ENCODE measurements at regions not wholly inside any gene's neighbourhood (a gene's known extent, or its start where the extent isn't known, plus 50 kb on each side); places are given as distances from the start of the nearest gene placed in this dataset.

DNA sequence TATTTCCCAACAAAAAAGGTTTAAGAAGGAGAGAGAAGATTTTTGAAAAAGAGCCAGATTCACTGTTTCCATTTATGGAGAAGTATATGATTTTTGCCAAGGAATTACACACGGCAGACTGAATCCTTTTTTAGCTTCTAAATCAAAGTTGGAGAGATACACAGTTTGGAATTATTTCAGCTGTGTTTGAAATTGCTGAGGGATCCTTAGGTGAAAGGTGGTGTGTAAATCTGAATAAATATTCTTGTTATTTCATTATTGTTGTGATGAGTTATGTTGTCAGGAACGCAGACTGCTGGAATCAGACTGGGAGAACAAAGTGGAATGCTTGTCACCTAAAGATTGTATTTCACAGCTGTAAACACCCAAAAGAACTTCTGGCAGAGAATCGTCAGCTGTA, 168.5 kb upstream of the AKIRIN2 start:
- TF ChIP-seq, protein P1, sequence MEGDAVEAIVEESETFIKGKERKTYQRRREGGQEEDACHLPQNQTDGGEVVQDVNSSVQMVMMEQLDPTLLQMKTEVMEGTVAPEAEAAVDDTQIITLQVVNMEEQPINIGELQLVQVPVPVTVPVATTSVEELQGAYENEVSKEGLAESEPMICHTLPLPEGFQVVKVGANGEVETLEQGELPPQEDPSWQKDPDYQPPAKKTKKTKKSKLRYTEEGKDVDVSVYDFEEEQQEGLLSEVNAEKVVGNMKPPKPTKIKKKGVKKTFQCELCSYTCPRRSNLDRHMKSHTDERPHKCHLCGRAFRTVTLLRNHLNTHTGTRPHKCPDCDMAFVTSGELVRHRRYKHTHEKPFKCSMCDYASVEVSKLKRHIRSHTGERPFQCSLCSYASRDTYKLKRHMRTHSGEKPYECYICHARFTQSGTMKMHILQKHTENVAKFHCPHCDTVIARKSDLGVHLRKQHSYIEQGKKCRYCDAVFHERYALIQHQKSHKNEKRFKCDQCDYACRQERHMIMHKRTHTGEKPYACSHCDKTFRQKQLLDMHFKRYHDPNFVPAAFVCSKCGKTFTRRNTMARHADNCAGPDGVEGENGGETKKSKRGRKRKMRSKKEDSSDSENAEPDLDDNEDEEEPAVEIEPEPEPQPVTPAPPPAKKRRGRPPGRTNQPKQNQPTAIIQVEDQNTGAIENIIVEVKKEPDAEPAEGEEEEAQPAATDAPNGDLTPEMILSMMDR (IDR thresholded peaks at IDR 0.05; ENCODE audit: control extremely low read depth, extremely low read depth, low read depth, missing control alignments): no peak
- CTCF ChIA-PET: interaction anchor here (0.8 to 3.2 kb wide), 6 partner anchors 20 to 39 kb away, joined by 3 to 12 read pairs (median 3); no protein-coding TSS in a partner anchor
- POLR2A ChIA-PET: no interaction called here
- DNase-seq (ENCODE audit: extremely low spot score): no peak

DNA sequence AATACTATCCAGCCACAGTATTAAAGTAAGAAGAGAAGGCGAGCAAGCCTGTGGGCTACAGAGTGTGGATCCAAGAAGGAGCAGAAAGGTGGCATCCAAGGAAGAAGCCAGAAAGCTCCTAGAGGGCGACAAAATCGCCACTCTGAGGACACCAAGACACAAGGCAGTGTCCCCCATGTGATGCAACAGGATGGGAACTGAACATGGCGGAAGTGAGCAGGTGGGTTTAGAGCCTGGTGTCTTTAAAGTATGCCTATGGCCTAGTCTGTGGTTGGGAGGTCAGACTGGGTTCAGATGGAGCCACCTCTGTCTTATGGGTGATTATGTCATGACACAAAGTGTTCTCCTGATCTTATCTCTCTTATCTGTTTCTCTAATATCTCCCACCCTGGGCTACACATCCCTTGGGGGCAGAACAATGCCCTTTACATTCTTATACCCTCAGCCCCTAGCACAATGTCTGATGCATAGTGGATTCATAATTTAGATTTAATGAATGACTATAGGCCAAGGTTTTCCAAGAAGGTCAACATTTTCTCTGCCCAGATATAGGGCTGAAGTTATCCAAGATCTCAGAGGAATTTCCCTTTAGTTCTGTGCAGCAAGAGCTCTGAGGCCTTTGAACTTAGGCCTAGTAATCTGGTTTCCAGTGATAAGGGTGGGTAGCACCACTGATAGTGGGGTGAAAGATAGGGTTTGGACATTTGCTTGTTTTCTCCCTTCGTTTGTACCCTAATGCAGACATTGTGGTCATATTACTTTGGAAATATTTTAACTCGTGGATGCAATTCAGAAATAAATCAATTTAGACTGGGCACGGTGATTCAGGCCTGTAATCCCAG, 167.3 kb upstream of the AKIRIN2 start:
- ChIA-PET CTCF (no interaction called here), POLR2A (no interaction called here)
- no peak for DNase-seq (ENCODE audit: extremely low spot score)
- TF ChIP-seq, protein P1 (IDR thresholded peaks at IDR 0.05; ENCODE audit: control extremely low read depth, extremely low read depth, low read depth, missing control alignments): no peak

DNA sequence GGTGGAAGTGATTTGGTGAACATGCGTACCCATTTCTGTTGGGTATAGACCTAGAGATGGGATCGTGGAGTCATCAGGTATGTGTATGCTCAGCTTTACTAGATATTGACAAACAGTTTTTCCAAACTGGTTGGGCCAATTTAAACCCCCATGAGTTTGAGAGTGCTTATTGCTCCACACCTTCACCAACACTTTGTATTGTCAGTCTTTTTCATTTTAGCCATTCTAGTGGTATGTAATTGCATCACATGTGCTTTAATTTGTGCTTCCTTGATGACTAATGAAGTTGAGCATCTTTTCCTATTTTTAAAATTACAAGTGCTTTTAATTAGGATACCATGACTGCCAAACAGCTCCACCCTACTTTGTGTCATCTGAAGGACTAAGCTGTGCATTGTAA, 158.9 kb upstream of the AKIRIN2 start:
- CTCF ChIA-PET: interaction anchor here (0.9 to 1.4 kb wide), 3 partner anchors 18 to 1010 kb away, joined by 3 read pairs; no protein-coding TSS in a partner anchor
- POLR2A ChIA-PET: no interaction called here
- no peak for DNase-seq (ENCODE audit: extremely low spot score)
- TF ChIP-seq, protein P1 (IDR thresholded peaks at IDR 0.05; ENCODE audit: control extremely low read depth, extremely low read depth, low read depth, missing control alignments): no peak

DNA sequence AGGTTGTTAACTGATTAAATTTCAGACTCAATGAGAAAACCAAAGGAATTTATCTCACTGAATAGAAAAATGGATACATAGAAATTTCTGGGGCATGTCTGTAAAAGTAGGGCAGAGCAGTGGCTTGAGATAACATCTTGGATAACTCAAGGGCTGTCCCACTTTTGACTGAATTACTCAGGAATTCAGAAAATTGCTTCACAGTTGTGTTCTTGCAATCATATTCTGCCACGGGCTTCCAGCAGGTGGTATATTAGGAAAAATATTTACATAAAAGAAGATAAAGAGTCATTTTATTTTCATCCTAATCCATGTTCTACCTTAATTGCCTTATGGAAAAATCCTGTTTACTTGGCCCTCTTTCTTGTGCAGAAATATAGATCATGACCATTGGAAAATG, 156.4 kb upstream of the AKIRIN2 start:
- POLR2A ChIA-PET: no interaction called here
- CTCF ChIA-PET: no interaction called here
- TF ChIP-seq, protein P1 (IDR thresholded peaks at IDR 0.05; ENCODE audit: control extremely low read depth, extremely low read depth, low read depth, missing control alignments): no peak
- no peak for DNase-seq (ENCODE audit: extremely low spot score)

DNA sequence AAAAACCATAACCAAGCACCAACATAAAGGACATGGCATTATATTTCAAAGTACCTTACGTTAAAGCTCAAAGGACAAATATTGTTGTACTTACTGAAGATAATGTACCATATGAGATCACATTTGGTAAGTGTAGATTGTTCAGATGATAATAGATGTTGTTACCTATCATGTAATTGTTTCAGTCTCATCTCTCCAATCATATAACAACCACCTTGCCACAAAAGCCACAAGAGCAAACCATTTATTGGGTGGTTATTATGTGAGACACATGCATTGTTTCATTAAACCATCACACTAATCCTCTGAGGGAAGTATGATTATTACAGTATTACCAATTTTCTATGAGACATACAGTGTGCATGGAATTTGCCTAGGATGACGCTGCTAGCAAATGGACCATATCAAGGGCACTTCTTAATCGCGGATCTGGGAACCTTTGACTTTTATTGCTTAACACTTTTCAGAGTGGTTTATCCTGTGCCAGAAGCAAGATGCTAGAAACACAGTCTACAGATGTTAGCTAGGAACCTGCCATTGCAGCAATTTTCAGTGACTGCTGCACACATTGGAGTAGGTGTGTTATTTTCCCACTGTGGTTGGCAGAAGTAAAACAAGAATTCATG, 149.8 kb upstream of the AKIRIN2 start:
- no peak for DNase-seq (ENCODE audit: extremely low spot score)
- POLR2A ChIA-PET: no interaction called here
- TF ChIP-seq, protein P1 (IDR thresholded peaks at IDR 0.05; ENCODE audit: control extremely low read depth, extremely low read depth, low read depth, missing control alignments): no peak

DNA sequence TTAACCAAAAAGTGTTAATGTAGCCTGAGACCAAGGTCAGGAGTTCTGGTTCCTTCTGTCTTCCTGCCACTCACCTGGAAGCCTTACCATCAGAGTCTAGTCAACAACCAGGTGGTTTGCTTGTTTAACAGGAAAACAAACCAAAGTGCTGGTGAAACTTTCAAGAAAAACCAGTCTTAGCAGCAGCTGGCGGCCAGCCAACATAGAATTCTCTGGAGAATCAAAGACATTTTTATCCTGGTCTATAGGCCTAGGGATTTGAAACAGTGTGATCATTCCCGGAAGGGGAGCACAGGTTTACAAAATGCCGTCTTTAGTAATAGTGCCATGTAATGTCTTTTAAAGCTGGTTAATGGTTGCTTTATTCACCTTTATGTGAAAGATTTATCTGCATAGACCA, 146.6 kb upstream of the AKIRIN2 start:
- DNase-seq (ENCODE audit: extremely low spot score): no peak
- TF ChIP-seq, protein P1 (IDR thresholded peaks at IDR 0.05; ENCODE audit: control extremely low read depth, extremely low read depth, low read depth, missing control alignments): no peak
- ChIA-PET POLR2A (no interaction called here), CTCF (interaction anchor here (1.0 to 2.5 kb wide), 4 partner anchors 8 to 166 kb away, joined by 3 to 11 read pairs (median 3); no protein-coding TSS in a partner anchor)

More for the DNA sequence above, 149.8 kb upstream of the AKIRIN2 start:
- CTCF ChIA-PET: interaction anchor here (0.7 to 1.7 kb wide), 4 partner anchors 8 to 39 kb away, joined by 3 to 4 read pairs (median 3); no protein-coding TSS in a partner anchor

All from GM10248 (cell line).